ENCODE measurements at regions not wholly inside any gene's neighbourhood (a gene's known extent, or its start where the extent isn't known, plus 50 kb on each side); places are given as distances from the start of the nearest gene placed in this dataset.

- DNase-seq = no peak
These were observed 229.1 kb downstream of the TSHZ3 start for GRCh38 chr19:31119951-31120690.

GRCh38 chr19:31118986-31119385 is 230.2 kb downstream of the TSHZ3 start:
- DNase-seq = no peak

GRCh38 chr19:31118287-31118955 is 230.8 kb downstream of the TSHZ3 start:
- no peak for DNase-seq

GRCh38 chr19:31114585-31114984 is 234.7 kb downstream of the TSHZ3 start:
- no peak for DNase-seq

GRCh38 chr19:31113293-31113692 is 235.9 kb downstream of the TSHZ3 start:
- no peak for DNase-seq

GRCh38 chr19:31112158-31112557 is 237.1 kb downstream of the TSHZ3 start:
- no peak for DNase-seq

GRCh38 chr19:31111741-31112140 is 237.5 kb downstream of the TSHZ3 start:
- no peak for DNase-seq

GRCh38 chr19:31110336-31110735 is 238.9 kb downstream of the TSHZ3 start:
- DNase-seq = no peak

GRCh38 chr19:31109636-31110035 is 239.6 kb downstream of the TSHZ3 start:
- DNase-seq = no peak

- no peak for DNase-seq
These were observed 242.1 kb downstream of the TSHZ3 start for GRCh38 chr19:31107096-31107495.

GRCh38 chr19:31105761-31106160 is 243.5 kb downstream of the TSHZ3 start:
- no peak for DNase-seq

- no peak for DNase-seq
These were observed 244.8 kb downstream of the TSHZ3 start for GRCh38 chr19:31104451-31104850.

GRCh38 chr19:31103228-31103627 is 246.0 kb downstream of the TSHZ3 start:
- DNase-seq = no peak

GRCh38 chr19:31102674-31103073 is 246.6 kb downstream of the TSHZ3 start:
- no peak for DNase-seq

- DNase-seq = no peak
These were observed 248.3 kb downstream of the TSHZ3 start for GRCh38 chr19:31100981-31101380.

GRCh38 chr19:31100206-31100590 is 249.0 kb downstream of the TSHZ3 start:
- DNase-seq = no peak

- no peak for DNase-seq
These were observed 249.6 kb downstream of the TSHZ3 start for GRCh38 chr19:31099515-31100205.

- no peak for DNase-seq
These were observed 250.4 kb downstream of the TSHZ3 start for GRCh38 chr19:31098836-31099235.

- DNase-seq = no peak
These were observed 252.2 kb downstream of the TSHZ3 start for GRCh38 chr19:31096935-31097545.

GRCh38 chr19:31096062-31096830 is 253.0 kb downstream of the TSHZ3 start:
- no peak for DNase-seq

- no peak for DNase-seq
These were observed 254.0 kb downstream of the TSHZ3 start for GRCh38 chr19:31095100-31095804.
